ENCODE measurements at regions not wholly inside any gene's neighbourhood (a gene's known extent, or its start where the extent isn't known, plus 50 kb on each side); places are given as distances from the start of the nearest gene placed in this dataset.

GRCh38 chr1:14167884-14168283 is 430.6 kb upstream of the KAZN start:
- H3K4me3 Mint-ChIP-seq = no peak overlapping the region
- no peaks in the 10 kb centered on the region for H3K36me3 ChIP-seq (replicated peaks in 1 of 2; ENCODE audit: control extremely low read depth in 1 of 2, control insufficient read depth in 1 of 2, extremely low read depth in 1 of 2, insufficient read depth in 2 of 2, low read length in 1 of 2)
- ATAC-seq (ENCODE audit: low read depth) = no peak
- no peaks in the 10 kb centered on the region for H3K4me1 ChIP-seq (ENCODE audit: control insufficient read depth in 2 of 2, insufficient read depth in 2 of 2, low read length in 2 of 2)
- H3K4me2 ChIP-seq (replicated peaks; ENCODE audit: low read depth, low read length, poor library complexity, severe bottlenecking) = no peak overlapping the region
- H3K27ac Mint-ChIP-seq = no peak overlapping the region
- no peaks in the 10 kb centered on the region for H4K20me1 ChIP-seq (ENCODE audit: control insufficient read depth, insufficient read depth, low read length, poor library complexity, severe bottlenecking)
- no peak overlapping the region for H3K27ac ChIP-seq (ENCODE audit: low read length in 2 of 2)
- no peak for DNase-seq
- H3K4me3 ChIP-seq (ENCODE audit: control extremely low read depth in 1 of 5, extremely low read depth in 1 of 5, insufficient read depth in 1 of 5, low read depth in 2 of 5, low read length in 4 of 5) = no peak overlapping the region
- H3K27me3 Mint-ChIP-seq = no peaks in the 10 kb centered on the region
- ChIA-PET CTCF (no interaction called here), POLR2A (no interaction called here)
- H2AFZ ChIP-seq (ENCODE audit: insufficient read depth, low read depth, low read length, poor library complexity, severe bottlenecking) = no peak overlapping the region
- no peak overlapping the region for H3K9ac ChIP-seq (ENCODE audit: low read length)
- peaks cover 0 to 16% (median 0%) of the 10 kb centered on the region in 3 donors for H3K9me3 ChIP-seq (ENCODE audit: control extremely low read depth in 1 of 3, control insufficient read depth in 2 of 3, insufficient read depth in 1 of 3, low read length in 2 of 3)
- peaks cover 6% of the 10 kb centered on the region for H3K9me3 Mint-ChIP-seq (ENCODE audit: insufficient read depth)
- intact Hi-C loops (cut with micrococcal nuclease) = no loop called here
- TF ChIP-seq EZH2 (IDR thresholded peaks at IDR 0.05; ENCODE audit: borderline replicate concordance, insufficient read depth, low read depth, low read length, poor library complexity, severe bottlenecking) = no peak
- TF ChIP-seq CTCF (IDR thresholded peaks at IDR 0.05) = no peak
- H3K4me1 Mint-ChIP-seq = no peaks in the 10 kb centered on the region
- H3K27me3 ChIP-seq (replicated peaks in 1 of 4; ENCODE audit: control extremely low read depth in 1 of 4, control insufficient read depth in 3 of 4, insufficient read depth in 4 of 4, low read length in 3 of 4) = no peaks in the 10 kb centered on the region
- WGBS (ENCODE audit: insufficient coverage) = 77% methylated on average over 10 of the region's 10 CpGs
- H3K79me2 ChIP-seq (ENCODE audit: control insufficient read depth, insufficient read depth, low read length) = no peaks in the 10 kb centered on the region

GRCh38 chr1:14168326-14169063 is 430.0 kb upstream of the KAZN start:
- H3K4me1 Mint-ChIP-seq = no peaks in the 10 kb centered on the region
- WGBS (ENCODE audit: insufficient coverage) = 97% methylated on average over 9 of the region's 10 CpGs
- H3K9me3 Mint-ChIP-seq (ENCODE audit: insufficient read depth) = peaks cover 3% of the 10 kb centered on the region
- TF ChIP-seq CTCF (IDR thresholded peaks at IDR 0.05) = no peak
- no peak for TF ChIP-seq EZH2 (IDR thresholded peaks at IDR 0.05; ENCODE audit: borderline replicate concordance, insufficient read depth, low read depth, low read length, poor library complexity, severe bottlenecking)
- Histone ChIP-seq H3K79me2 (ENCODE audit: control insufficient read depth, insufficient read depth, low read length) (no peaks in the 10 kb centered on the region), H3K9me3 (ENCODE audit: control extremely low read depth in 1 of 3, control insufficient read depth in 2 of 3, insufficient read depth in 1 of 3, low read length in 2 of 3) (peaks cover 0 to 11% (median 0%) of the 10 kb centered on the region in 3 donors), H3K27me3 (replicated peaks in 1 of 4; ENCODE audit: control extremely low read depth in 1 of 4, control insufficient read depth in 3 of 4, insufficient read depth in 4 of 4, low read length in 3 of 4) (no peaks in the 10 kb centered on the region), H3K4me2 (replicated peaks; ENCODE audit: low read depth, low read length, poor library complexity, severe bottlenecking) (no peak overlapping the region), H3K36me3 (replicated peaks in 1 of 2; ENCODE audit: control extremely low read depth in 1 of 2, control insufficient read depth in 1 of 2, extremely low read depth in 1 of 2, insufficient read depth in 2 of 2, low read length in 1 of 2) (no peaks in the 10 kb centered on the region), H2AFZ (ENCODE audit: insufficient read depth, low read depth, low read length, poor library complexity, severe bottlenecking) (no peak overlapping the region), H3K9ac (ENCODE audit: low read length) (no peak overlapping the region), H3K4me1 (ENCODE audit: control insufficient read depth in 2 of 2, insufficient read depth in 2 of 2, low read length in 2 of 2) (no peaks in the 10 kb centered on the region), H4K20me1 (ENCODE audit: control insufficient read depth, insufficient read depth, low read length, poor library complexity, severe bottlenecking) (no peaks in the 10 kb centered on the region), H3K27ac (ENCODE audit: low read length in 2 of 2) (no peak overlapping the region), H3K4me3 (ENCODE audit: control extremely low read depth in 1 of 5, extremely low read depth in 1 of 5, insufficient read depth in 1 of 5, low read depth in 2 of 5, low read length in 4 of 5) (no peak overlapping the region)
- DNase-seq (no peak), ATAC-seq (ENCODE audit: low read depth) (no peak)
- intact Hi-C loops (cut with micrococcal nuclease) = no loop called here
- ChIA-PET CTCF (no interaction called here), POLR2A (no interaction called here)
- H3K27me3 Mint-ChIP-seq = no peaks in the 10 kb centered on the region
- no peak overlapping the region for H3K27ac Mint-ChIP-seq
- no peak overlapping the region for H3K4me3 Mint-ChIP-seq

Data from B cell (primary cell).